ENCODE measurements at regions not wholly inside any gene's neighbourhood (a gene's known extent, or its start where the extent isn't known, plus 50 kb on each side); places are given as distances from the start of the nearest gene placed in this dataset.

DNA sequence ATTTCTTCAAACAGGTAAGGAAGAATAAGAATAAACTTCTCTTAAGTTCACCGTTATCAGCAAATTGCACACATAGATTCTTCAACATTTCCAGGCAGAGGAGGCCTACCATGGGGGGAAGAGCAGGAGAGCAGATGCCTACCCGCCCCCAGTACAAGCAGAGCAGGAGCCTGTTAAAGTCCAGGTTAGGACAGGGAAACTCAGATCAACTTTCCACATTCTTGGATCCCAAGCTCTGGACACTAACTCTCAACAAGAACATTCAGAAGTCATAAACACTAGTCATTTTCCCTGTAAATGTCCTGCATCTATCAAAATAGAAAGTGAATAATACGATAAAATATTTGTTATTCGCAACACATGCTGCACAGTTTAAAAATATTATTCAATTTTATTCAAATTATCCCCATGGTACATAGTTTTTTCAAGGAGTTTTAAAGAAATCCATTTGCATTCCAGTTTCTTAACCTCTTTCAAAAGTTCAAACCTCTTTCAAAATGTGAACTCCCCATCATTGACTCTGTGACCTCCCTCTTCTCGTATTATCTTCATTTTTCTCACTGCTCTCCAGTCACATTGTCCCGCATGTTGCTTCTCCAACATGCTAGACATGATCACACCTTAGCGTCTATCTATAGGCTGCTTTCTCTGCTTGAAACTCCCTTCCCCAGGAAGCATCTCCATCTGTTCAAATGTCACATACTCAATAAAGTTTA, 185.2 kb upstream of the NEIL3 start:
- Mint-ChIP-seq H3K36me3 (no peaks in the 10 kb centered on the region), H3K9me3 (peaks cover 7 to 39% (median 13%) of the 10 kb centered on the region in 7 donors), H3K27ac (peak overlapping the region in 1 of 6 donors; percentile 3), H3K27me3 (no peaks in the 10 kb centered on the region), H3K4me1 (no peaks in the 10 kb centered on the region), H3K4me3 (peak overlapping the region in 1 of 8 donors; percentile 32)
- ATAC-seq (ENCODE audit: low read depth in 2 of 2) (no peak), DNase-seq (no peak)

DNA sequence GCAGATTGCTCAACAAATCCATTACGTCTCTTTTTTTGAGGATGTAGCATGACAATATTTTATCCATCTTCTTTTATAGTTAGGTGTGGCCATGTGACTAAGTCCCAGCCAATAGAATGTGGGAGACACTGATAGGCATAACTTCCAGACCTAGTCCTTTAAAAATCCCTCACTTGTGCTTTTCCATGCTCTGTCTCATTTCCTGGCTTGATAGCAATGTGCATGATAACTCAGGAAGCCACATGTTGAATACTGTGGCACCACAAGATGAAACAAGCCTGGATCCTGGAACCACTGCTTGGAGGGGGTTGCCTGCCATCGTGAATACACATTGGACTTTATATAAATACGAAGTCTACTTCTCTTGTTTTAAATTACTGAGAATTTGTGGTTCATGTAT, 184.0 kb upstream of the NEIL3 start:
- Mint-ChIP-seq H3K9me3 (peaks cover 14 to 36% (median 19%) of the 10 kb centered on the region in 7 donors), H3K36me3 (no peaks in the 10 kb centered on the region), H3K4me1 (no peaks in the 10 kb centered on the region), H3K27me3 (no peaks in the 10 kb centered on the region), H3K4me3 (no peak overlapping the region), H3K27ac (no peak overlapping the region)
- ATAC-seq (ENCODE audit: low read depth in 2 of 2) (no peak), DNase-seq (no peak)

DNA sequence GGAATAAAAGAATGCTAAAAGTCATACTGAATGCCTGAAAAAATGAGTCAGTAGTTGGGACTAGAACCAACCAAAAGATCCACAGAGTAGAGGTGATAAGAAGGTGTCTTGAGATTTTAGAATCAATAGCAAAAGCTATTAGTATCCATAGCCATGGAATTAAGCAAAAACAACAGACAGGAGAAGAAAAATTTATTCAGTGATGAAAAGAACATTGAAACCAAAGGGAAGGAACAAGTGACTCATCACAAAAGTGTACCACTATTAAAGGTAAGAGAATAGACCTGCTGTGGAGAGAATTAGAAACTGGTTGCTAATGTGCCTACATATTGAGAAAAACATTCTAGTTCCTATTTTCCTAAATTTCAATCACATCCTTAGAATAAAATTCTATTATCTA, 182.0 kb upstream of the NEIL3 start:
- H3K4me1 Mint-ChIP-seq, result no peaks in the 10 kb centered on the region
- H3K4me3 Mint-ChIP-seq, result no peak overlapping the region
- H3K27ac Mint-ChIP-seq, result no peak overlapping the region
- H3K9me3 Mint-ChIP-seq, result peaks cover 11 to 33% (median 20%) of the 10 kb centered on the region in 7 donors
- no peaks in the 10 kb centered on the region for H3K27me3 Mint-ChIP-seq
- ATAC-seq (ENCODE audit: low read depth in 2 of 2), result no peak
- no peak for DNase-seq
- H3K36me3 Mint-ChIP-seq, result no peaks in the 10 kb centered on the region

DNA sequence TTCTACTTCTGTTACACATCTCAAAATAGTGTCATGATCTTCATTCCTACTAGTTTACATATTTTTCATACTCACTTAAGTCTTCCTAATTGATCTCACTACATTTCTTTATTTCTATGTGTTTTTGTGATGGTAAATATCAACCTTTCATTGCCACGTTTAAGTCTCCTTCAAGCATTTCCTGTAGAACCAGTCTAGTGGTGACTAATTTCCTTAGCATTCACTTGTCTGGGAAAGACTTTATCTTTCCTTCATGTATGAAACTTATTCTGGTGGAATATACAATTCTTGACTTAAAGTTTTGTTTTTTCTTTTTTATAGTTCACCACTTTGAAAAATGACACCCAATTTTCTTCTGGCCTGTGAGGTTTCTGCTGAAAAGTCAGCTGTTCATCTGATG, 181.4 kb upstream of the NEIL3 start:
- no peak for DNase-seq
- no peak overlapping the region for H3K27ac Mint-ChIP-seq
- peaks cover 11 to 33% (median 20%) of the 10 kb centered on the region in 7 donors for H3K9me3 Mint-ChIP-seq
- no peak for ATAC-seq (ENCODE audit: low read depth in 2 of 2)
- H3K27me3 Mint-ChIP-seq, result no peaks in the 10 kb centered on the region
- no peaks in the 10 kb centered on the region for H3K36me3 Mint-ChIP-seq
- no peaks in the 10 kb centered on the region for H3K4me1 Mint-ChIP-seq
- H3K4me3 Mint-ChIP-seq, result no peak overlapping the region

DNA sequence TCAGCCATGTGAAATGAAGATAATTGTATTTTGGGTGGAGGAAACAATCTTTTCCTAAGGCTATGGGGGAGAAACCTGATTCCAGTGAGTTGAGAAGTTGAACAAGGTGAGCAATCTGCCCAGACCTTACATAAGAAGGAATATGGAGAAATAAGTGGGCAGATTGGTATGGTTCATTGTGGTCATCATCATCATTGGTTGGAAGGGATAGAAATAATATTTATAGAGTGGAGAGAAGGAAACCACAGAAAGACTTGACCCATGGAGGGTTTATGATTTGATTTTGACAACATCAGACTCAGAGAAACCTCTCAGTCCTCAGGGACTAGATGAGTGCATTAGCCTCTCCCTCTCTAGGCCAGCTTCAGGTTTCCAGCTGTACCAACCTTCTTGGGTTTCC, 177.9 kb upstream of the NEIL3 start:
- Mint-ChIP-seq H3K27ac (no peak overlapping the region), H3K27me3 (no peaks in the 10 kb centered on the region), H3K4me1 (no peaks in the 10 kb centered on the region), H3K4me3 (no peak overlapping the region), H3K36me3 (no peaks in the 10 kb centered on the region), H3K9me3 (peaks cover 11 to 39% (median 18%) of the 10 kb centered on the region in 7 donors)
- ATAC-seq (ENCODE audit: low read depth in 2 of 2), result no peak
- no peak for DNase-seq

DNA sequence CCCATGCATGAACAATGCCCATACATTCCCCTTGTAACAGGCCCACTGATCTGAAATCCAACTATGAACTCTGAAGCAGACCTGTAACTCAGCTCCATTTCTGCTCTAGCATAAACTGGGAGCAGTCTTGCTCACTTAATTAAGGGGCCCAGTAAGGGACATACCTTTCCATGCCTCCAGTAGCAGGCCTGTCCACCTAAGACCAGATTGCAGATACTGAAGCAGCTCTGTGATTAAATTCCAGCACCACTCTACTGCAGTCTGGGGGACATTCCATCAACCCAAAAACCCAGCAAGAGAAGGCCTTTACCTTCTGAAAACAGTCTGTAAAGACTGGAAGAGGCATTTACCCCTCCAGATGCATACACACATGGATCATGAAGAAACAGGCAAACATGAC, 162.0 kb upstream of the NEIL3 start:
- H3K36me3 Mint-ChIP-seq, result no peaks in the 10 kb centered on the region
- ATAC-seq (ENCODE audit: low read depth in 2 of 2) (no peak), DNase-seq (no peak)
- H3K4me3 Mint-ChIP-seq, result no peak overlapping the region
- peak overlapping the region in 1 of 6 donors; percentile 29 for H3K27ac Mint-ChIP-seq
- H3K4me1 Mint-ChIP-seq, result no peaks in the 10 kb centered on the region
- peaks cover 0 to 10% (median 3%) of the 10 kb centered on the region in 7 donors for H3K9me3 Mint-ChIP-seq
- H3K27me3 Mint-ChIP-seq, result no peaks in the 10 kb centered on the region

DNA sequence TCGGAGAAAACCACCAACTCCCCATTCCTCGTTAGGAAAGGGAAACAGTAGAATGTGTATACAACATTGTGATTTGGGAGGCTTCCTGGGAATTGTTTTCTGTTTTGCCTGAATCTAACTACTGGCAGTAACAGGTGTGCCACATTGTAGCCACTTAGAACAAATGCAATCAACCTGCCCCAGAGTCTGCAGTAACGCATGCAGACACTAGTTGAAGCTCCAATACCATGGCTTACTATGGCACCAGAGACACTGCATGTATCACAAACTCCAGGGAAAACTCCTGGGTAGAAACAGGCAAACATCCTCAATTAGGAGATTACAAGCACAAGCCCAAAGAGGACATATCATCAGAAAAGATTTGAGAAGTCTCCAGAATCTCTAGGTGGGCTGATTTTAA, 154.2 kb upstream of the NEIL3 start:
- ATAC-seq (ENCODE audit: low read depth in 2 of 2), result no peak
- Mint-ChIP-seq H3K9me3 (peaks cover 0 to 4% (median 0%) of the 10 kb centered on the region in 7 donors), H3K4me3 (no peak overlapping the region), H3K4me1 (no peaks in the 10 kb centered on the region), H3K27me3 (no peaks in the 10 kb centered on the region), H3K36me3 (no peaks in the 10 kb centered on the region), H3K27ac (no peak overlapping the region)
- DNase-seq, result no peak

DNA sequence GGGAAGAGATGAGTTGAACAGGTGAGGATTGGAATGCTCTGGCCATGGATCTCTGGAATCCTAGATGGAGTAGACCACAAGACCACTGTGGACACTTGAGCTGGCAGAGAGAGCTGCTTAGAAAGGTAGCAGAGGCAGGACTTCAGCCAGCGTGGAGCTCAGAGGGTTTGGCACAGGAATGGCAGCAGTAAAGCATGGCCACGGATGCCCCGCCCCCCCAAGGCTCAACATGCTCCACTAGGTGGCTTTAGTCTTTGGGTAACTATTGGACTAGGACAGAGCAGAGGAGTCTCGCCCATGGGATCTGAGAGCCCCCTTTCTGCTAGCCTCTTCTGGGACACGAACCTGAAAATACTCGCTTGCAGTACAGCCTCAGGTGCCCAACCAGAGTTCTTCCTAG, 150.1 kb upstream of the NEIL3 start:
- no peak overlapping the region for H3K27ac Mint-ChIP-seq
- no peaks in the 10 kb centered on the region for H3K36me3 Mint-ChIP-seq
- DNase-seq (no peak), ATAC-seq (ENCODE audit: low read depth in 2 of 2) (no peak)
- H3K4me3 Mint-ChIP-seq, result no peak overlapping the region
- peaks cover 0 to 5% (median 0%) of the 10 kb centered on the region in 7 donors for H3K9me3 Mint-ChIP-seq
- no peaks in the 10 kb centered on the region for H3K27me3 Mint-ChIP-seq
- H3K4me1 Mint-ChIP-seq, result no peaks in the 10 kb centered on the region

DNA sequence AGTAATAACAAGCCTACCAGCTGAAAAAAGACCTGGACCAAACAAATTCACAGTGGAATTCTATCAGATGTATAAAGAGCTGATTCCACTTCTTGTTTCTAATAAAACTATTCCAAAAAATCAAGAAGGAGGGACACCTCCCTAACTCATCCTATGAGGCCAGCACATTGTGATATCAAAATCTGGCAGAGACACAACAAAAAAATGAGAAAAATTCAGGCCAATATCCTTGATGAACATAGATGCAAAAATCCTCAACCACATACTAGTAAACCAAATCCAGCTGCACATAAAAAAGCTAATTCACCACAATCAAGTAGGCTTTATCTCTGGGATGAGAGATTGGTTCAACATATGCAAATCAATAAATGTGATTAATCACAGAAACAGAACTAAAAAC, 147.9 kb upstream of the NEIL3 start:
- DNase-seq (no peak), ATAC-seq (ENCODE audit: low read depth in 2 of 2) (no peak)
- H3K27ac Mint-ChIP-seq, result no peak overlapping the region
- no peaks in the 10 kb centered on the region for H3K36me3 Mint-ChIP-seq
- no peaks in the 10 kb centered on the region for H3K4me1 Mint-ChIP-seq
- H3K4me3 Mint-ChIP-seq, result no peak overlapping the region
- H3K27me3 Mint-ChIP-seq, result no peaks in the 10 kb centered on the region
- peaks cover 0 to 5% (median 0%) of the 10 kb centered on the region in 7 donors for H3K9me3 Mint-ChIP-seq

DNA sequence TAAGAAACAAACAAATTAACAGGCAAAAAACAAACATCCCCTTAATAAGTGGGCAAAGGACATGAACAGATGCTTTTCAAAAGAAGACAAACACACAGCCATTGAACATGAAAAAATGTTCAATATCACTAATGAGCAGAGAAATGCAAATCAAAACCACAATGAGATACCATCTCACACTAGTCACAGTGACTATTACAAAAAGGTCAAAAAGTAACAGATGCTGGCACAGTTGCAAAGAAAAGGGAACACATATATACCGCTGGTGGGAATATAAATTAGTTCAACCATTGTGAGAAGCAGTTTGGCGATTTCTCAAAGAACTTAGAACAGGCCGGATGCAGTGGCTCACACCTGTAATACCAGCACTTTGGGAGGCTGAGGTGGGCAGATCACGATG, 146.1 kb upstream of the NEIL3 start:
- no peaks in the 10 kb centered on the region for H3K36me3 Mint-ChIP-seq

DNA sequence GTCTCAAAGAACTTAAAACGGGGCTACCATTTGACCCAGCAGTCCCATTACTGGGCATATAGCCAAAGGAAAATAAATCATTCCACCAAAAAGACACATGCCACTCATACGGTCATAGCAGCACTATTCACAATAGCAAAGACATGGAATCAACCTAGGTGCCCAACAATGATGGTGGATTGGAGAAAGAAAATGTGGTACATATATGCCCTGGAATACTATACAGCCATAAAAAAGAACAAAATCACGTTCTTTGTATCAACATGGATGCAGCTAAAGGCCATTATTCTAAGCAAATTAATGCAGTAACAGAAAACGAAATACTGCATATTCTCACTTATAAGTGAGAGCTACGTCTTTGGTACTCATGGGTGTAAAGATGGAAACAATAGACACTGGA, 138.1 kb upstream of the NEIL3 start:
- Mint-ChIP-seq H3K27ac (no peak overlapping the region), H3K4me3 (no peak overlapping the region), H3K36me3 (no peaks in the 10 kb centered on the region), H3K9me3 (peaks cover 0 to 21% (median 6%) of the 10 kb centered on the region in 7 donors), H3K4me1 (no peaks in the 10 kb centered on the region), H3K27me3 (no peaks in the 10 kb centered on the region)
- no peak for ATAC-seq (ENCODE audit: low read depth in 2 of 2)
- DNase-seq, result no peak

More for the DNA sequence above, 146.1 kb upstream of the NEIL3 start:
- no peak for DNase-seq
- peaks cover 0 to 5% (median 0%) of the 10 kb centered on the region in 7 donors for H3K9me3 Mint-ChIP-seq
- no peaks in the 10 kb centered on the region for H3K4me1 Mint-ChIP-seq
- no peak for ATAC-seq (ENCODE audit: low read depth in 2 of 2)
- H3K27ac Mint-ChIP-seq, result no peak overlapping the region
- no peaks in the 10 kb centered on the region for H3K27me3 Mint-ChIP-seq
- no peak overlapping the region for H3K4me3 Mint-ChIP-seq

DNA sequence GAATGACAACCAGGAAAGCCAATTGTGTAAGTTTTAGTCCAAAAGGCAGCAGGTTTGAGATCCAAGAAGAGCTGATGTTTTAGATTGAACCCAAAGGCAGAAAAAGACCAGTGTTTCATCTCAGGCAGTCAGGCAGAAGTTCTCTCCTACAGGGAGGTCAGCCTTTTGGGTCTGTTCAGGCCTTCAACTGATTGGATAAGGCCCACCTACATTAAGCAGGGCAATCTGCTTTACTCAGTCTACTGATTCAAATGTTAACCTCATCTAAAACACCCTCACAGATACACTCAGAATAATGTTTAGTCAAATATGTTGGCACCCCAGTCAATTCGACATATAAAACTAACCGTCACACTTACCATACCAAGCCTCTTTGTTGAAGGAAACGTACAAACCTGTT, 134.2 kb upstream of the NEIL3 start:
- ATAC-seq (ENCODE audit: low read depth in 2 of 2) (no peak), DNase-seq (no peak)
- no peaks in the 10 kb centered on the region for H3K36me3 Mint-ChIP-seq
- no peak overlapping the region for H3K27ac Mint-ChIP-seq
- H3K9me3 Mint-ChIP-seq, result peaks cover 2 to 14% (median 6%) of the 10 kb centered on the region in 7 donors
- H3K27me3 Mint-ChIP-seq, result no peaks in the 10 kb centered on the region
- no peak overlapping the region for H3K4me3 Mint-ChIP-seq
- no peaks in the 10 kb centered on the region for H3K4me1 Mint-ChIP-seq

DNA sequence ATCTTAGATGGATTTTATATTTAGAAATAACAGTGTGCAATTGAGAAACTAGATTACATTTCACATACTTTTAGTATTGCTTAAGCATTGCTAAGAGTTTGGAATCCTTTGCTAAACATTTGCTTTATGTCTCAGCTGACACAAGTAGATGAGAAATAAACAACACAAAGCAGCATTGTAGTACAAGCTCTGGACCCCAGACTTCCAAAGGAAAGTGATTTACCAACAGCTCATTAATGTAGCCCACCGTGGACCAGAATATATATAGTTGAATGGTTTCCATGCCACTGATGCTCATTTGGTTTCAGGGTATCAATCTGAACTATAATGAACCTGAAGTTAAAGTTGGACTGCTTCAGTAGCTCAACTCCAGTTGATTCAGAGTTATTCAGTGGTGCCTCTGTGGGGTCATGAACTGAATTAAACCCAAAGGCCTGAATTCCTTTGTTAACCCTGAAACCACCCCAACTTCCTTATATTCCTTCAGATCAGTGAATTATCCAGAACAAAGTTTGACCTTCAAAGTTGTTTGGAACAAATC, 132.1 kb upstream of the NEIL3 start:
- no peak overlapping the region for H3K4me3 Mint-ChIP-seq
- no peak for ATAC-seq (ENCODE audit: low read depth in 2 of 2)
- H3K27ac Mint-ChIP-seq, result no peak overlapping the region

DNA sequence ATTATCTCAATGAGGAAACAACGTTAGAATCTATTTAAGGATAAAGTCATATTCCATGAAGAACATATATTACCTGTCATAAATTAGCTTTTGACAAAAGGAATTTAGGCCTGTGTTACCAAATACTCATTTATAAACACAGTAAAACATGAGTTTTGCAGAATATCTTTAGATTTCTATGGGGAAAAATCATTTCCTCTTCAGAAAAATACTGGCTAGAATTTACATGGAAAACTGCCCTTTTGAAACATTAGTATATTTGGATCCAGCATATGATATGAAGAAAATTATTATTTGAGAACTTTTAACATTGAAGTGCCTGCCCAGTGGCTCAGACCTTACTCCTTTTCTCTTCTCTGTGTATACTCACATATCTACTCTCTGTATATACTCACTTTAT, 131.4 kb upstream of the NEIL3 start:
- Mint-ChIP-seq H3K27ac (no peak overlapping the region), H3K9me3 (peaks cover 0 to 4% (median 2%) of the 10 kb centered on the region in 7 donors), H3K4me1 (no peaks in the 10 kb centered on the region), H3K36me3 (no peaks in the 10 kb centered on the region), H3K4me3 (no peak overlapping the region), H3K27me3 (no peaks in the 10 kb centered on the region)
- no peak for DNase-seq
- no peak for ATAC-seq (ENCODE audit: low read depth in 2 of 2)

More for the DNA sequence above, 132.1 kb upstream of the NEIL3 start:
- H3K36me3 Mint-ChIP-seq, result no peaks in the 10 kb centered on the region
- H3K9me3 Mint-ChIP-seq, result peaks cover 0 to 4% (median 2%) of the 10 kb centered on the region in 7 donors
- no peaks in the 10 kb centered on the region for H3K27me3 Mint-ChIP-seq
- H3K4me1 Mint-ChIP-seq, result no peaks in the 10 kb centered on the region
- DNase-seq, result no peak
